ENCODE measurements at regions not wholly inside any gene's neighbourhood (a gene's known extent, or its start where the extent isn't known, plus 50 kb on each side); places are given as distances from the start of the nearest gene placed in this dataset.
"Not testable (repeated sequence)": the region's sequence is repeated elsewhere in the genome, so short reads cannot be mapped to it uniquely, and the experiment has no call there.

- DNase-seq = no peak
Measured at GRCh38 chr5:145562931-145563330, 272.2 kb downstream of the PRELID2 start.

GRCh38 chr5:145558288-145558687 lies 276.9 kb downstream of the PRELID2 start:
- no peak for DNase-seq

GRCh38 chr5:145557345-145557744 lies 277.8 kb downstream of the PRELID2 start:
- no peak for DNase-seq

- no peak for DNase-seq
Measured at GRCh38 chr5:145554399-145554798, 280.7 kb downstream of the PRELID2 start.

- no peak for DNase-seq
Measured at GRCh38 chr5:145553177-145553576, 282.0 kb downstream of the PRELID2 start.

GRCh38 chr5:145551714-145552113 lies 283.4 kb downstream of the PRELID2 start:
- no peak for DNase-seq

GRCh38 chr5:145548097-145548496 lies 287.0 kb downstream of the PRELID2 start:
- no peak for DNase-seq

GRCh38 chr5:145544401-145544800 lies 290.7 kb downstream of the PRELID2 start:
- no peak for DNase-seq

GRCh38 chr5:145543968-145544367 lies 291.2 kb downstream of the PRELID2 start:
- no peak for DNase-seq

- no peak for DNase-seq
Measured at GRCh38 chr5:145540375-145540774, 294.8 kb downstream of the PRELID2 start.

GRCh38 chr5:145539201-145539600 lies 295.9 kb downstream of the PRELID2 start:
- DNase-seq = no peak

GRCh38 chr5:145536133-145536532 lies 299.0 kb downstream of the PRELID2 start:
- no peak for DNase-seq

GRCh38 chr5:145531038-145531734 lies 304.0 kb downstream of the PRELID2 start:
- no peak for DNase-seq

GRCh38 chr5:145521523-145521922 lies 313.6 kb downstream of the PRELID2 start:
- no peak for DNase-seq

- no peak for DNase-seq
Measured at GRCh38 chr5:145521066-145521465, 314.1 kb downstream of the PRELID2 start.

GRCh38 chr5:145520335-145520734 lies 314.8 kb downstream of the PRELID2 start:
- DNase-seq = no peak

GRCh38 chr5:145517588-145517987 lies 317.6 kb downstream of the PRELID2 start:
- DNase-seq = not testable (repeated sequence)

- DNase-seq = no peak
Measured at GRCh38 chr5:145511351-145511750, 323.8 kb downstream of the PRELID2 start.

GRCh38 chr5:145510769-145511168 lies 324.4 kb downstream of the PRELID2 start:
- no peak for DNase-seq

GRCh38 chr5:145510324-145510723 lies 324.8 kb downstream of the PRELID2 start:
- DNase-seq = no peak

GRCh38 chr5:145509336-145510136 lies 325.6 kb downstream of the PRELID2 start:
- DNase-seq = no peak

- no peak for DNase-seq
Measured at GRCh38 chr5:145506185-145506850, 328.8 kb downstream of the PRELID2 start.

- DNase-seq = no peak
Measured at GRCh38 chr5:145502906-145503305, 332.2 kb downstream of the PRELID2 start.

- no peak for DNase-seq
Measured at GRCh38 chr5:145500710-145501109, 334.4 kb downstream of the PRELID2 start.

Measured in hematopoietic multipotent progenitor cell treated with erythropoietin and hydrocortisone succinate and interleukin-3 and kit ligand, for 8 days (in vitro differentiated cells).